OCI-LY3 (cell line): ENCODE measurements at regions not wholly inside any gene's neighbourhood (a gene's known extent, or its start where the extent isn't known, plus 50 kb on each side); places are given as distances from the start of the nearest gene placed in this dataset.

Experiments
- EZH2phosphoT487 ChIP-seq: fragments of 200-600 bp; shearing (Covaris generic); IDR thresholded peaks from 2 replicates; pipeline ENCODE4 v1.6.1; 2018; ENCODE audit warnings: antibody characterized with exemption, mixed run types, low read depth
- TF ChIP-seq, protein P1 (sequence below): fragments of 200-600, 300-600 bp; sonication (generic); IDR thresholded peaks from 2 replicates; pipeline ENCODE4 v1.5.1; 2014; ENCODE audit warnings: antibody characterized with exemption, low read length, low read depth

DNA sequence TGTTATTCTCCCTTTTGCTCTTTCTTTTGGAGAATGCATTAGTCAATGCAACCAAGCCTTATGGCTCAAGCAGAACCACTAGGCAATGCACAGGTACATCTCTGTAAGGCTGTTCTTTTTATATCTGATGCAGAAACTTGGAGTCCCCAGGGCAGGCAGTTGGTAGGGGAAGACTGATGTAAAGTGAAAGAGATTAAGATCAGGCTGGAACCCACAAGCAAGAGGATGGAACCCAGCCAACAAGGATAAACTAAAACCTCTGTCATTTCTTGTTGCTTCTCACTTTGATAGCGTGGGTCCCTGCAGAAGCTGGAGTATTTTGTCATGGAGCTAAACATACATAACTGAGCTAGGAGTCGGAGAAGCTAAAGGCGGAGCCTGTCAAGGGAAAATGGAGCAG, 142.9 kb downstream of the GPAM start:
- TF ChIP-seq, protein P1, sequence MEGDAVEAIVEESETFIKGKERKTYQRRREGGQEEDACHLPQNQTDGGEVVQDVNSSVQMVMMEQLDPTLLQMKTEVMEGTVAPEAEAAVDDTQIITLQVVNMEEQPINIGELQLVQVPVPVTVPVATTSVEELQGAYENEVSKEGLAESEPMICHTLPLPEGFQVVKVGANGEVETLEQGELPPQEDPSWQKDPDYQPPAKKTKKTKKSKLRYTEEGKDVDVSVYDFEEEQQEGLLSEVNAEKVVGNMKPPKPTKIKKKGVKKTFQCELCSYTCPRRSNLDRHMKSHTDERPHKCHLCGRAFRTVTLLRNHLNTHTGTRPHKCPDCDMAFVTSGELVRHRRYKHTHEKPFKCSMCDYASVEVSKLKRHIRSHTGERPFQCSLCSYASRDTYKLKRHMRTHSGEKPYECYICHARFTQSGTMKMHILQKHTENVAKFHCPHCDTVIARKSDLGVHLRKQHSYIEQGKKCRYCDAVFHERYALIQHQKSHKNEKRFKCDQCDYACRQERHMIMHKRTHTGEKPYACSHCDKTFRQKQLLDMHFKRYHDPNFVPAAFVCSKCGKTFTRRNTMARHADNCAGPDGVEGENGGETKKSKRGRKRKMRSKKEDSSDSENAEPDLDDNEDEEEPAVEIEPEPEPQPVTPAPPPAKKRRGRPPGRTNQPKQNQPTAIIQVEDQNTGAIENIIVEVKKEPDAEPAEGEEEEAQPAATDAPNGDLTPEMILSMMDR, result no peak
- no peak for TF ChIP-seq EZH2phosphoT487
